NB4 (cell line): ENCODE measurements at regions not wholly inside any gene's neighbourhood (a gene's known extent, or its start where the extent isn't known, plus 50 kb on each side); places are given as distances from the start of the nearest gene placed in this dataset.

Source experiments
- MYC ChIP-seq: IDR thresholded peaks from 2 replicates; pipeline ENCODE4 v1.6.1; 2011; ENCODE audit warnings: low read depth, low read length
- POLR2A ChIP-seq: IDR thresholded peaks from 2 replicates; pipeline ENCODE4 v1.6.1; 2011; ENCODE audit warnings: mild to moderate bottlenecking; ENCODE audit not compliant: insufficient read length; ENCODE audit errors: extremely low read depth
- TF ChIP-seq, protein P1 (sequence below): IDR thresholded peaks from one replicate; pipeline ENCODE4 v1.5.1; 2012; ENCODE audit warnings: low read depth, low read length
- TF ChIP-seq, protein P2 (sequence below): IDR thresholded peaks from 2 replicates; pipeline ENCODE4 v1.6.1; 2011; ENCODE audit warnings: low read depth, low read length

DNA sequence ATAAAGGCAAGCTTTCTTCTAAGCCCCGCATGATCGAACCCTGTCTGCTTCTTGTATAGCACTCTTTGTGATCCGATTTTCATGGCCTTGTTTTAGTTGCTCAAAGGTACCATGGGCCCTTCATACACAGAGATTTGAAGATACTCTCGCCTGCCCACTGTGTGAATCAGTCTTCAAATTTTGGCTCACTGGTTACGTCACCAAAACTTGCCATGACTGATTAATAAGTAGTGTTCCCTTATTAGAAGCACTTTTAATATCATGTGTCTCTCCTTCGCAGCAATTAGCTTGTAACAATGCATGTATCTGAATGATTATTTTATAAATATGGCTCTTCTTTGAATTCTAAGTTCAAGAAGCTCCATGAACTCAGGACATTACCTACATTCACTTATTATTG is 880.5 kb downstream of the STPG2 start:
- TF ChIP-seq POLR2A: no peak
- TF ChIP-seq, protein P1, sequence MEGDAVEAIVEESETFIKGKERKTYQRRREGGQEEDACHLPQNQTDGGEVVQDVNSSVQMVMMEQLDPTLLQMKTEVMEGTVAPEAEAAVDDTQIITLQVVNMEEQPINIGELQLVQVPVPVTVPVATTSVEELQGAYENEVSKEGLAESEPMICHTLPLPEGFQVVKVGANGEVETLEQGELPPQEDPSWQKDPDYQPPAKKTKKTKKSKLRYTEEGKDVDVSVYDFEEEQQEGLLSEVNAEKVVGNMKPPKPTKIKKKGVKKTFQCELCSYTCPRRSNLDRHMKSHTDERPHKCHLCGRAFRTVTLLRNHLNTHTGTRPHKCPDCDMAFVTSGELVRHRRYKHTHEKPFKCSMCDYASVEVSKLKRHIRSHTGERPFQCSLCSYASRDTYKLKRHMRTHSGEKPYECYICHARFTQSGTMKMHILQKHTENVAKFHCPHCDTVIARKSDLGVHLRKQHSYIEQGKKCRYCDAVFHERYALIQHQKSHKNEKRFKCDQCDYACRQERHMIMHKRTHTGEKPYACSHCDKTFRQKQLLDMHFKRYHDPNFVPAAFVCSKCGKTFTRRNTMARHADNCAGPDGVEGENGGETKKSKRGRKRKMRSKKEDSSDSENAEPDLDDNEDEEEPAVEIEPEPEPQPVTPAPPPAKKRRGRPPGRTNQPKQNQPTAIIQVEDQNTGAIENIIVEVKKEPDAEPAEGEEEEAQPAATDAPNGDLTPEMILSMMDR: no peak
- TF ChIP-seq, protein P2, sequence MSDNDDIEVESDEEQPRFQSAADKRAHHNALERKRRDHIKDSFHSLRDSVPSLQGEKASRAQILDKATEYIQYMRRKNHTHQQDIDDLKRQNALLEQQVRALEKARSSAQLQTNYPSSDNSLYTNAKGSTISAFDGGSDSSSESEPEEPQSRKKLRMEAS: no peak
- TF ChIP-seq MYC: no peak
